NCI-H2081 treated with DMSO at 0.1 percent for 48 hours (cell line): ENCODE measurements at regions not wholly inside any gene's neighbourhood (a gene's known extent, or its start where the extent isn't known, plus 50 kb on each side); places are given as distances from the start of the nearest gene placed in this dataset.

ENCODE experiments used
- DNase-seq: peaks from one replicate; lab custom pipeline; 2025; lab: John Stamatoyannopoulos, UW

- no peak for DNase-seq
These were observed 795.5 kb upstream of the CDH2 start for GRCh38 chr18:28972333-28972907.

DNA sequence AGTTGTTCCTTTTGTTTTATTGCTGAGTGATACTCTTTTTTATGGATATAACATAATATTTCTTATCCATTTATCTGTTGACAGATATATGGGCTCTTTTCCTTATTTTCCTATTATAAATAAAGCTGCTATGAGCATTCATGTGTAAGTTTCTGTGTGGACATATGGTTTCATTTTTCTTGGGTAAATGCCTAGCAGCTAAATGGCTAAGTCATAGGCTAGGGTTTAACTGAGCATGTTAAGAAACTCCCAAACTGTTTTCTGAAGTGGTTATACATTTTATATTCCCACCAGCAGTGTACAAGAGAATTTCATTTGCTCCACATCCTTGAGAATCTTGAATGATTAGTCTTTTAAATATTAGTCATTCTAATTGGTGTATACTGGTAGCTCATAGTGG lies 786.6 kb upstream of the CDH2 start:
- no peak for DNase-seq

DNA sequence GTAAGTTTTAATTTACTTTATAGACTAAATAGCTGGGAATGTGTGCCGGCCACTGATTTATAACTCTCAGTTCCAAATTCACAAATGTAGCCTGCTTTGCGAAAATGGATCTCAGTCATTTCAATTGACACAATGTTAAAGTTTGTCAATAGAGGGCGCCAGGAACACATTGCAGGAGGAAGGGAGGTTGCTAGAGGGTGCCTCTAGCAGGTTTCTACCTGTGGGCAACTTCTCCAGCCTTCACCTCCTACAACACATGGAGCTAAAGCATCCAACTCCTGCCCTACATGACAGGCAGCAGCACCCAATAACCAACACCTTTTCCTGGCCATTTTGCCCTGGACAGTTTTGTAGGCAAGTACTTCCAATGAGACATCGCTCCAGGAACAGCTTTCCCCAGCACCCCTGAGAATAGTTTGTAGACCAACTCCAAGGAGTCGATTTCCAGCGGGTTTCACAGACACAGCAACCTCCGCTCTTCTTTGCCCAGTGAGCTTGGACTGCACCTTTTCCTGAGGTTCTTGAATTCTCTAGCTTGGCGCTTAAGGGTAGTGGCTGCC lies 784.8 kb upstream of the CDH2 start:
- DNase-seq = peak; percentile 33

GRCh38 chr18:28960146-28960545 lies 783.2 kb upstream of the CDH2 start:
- no peak for DNase-seq

DNA sequence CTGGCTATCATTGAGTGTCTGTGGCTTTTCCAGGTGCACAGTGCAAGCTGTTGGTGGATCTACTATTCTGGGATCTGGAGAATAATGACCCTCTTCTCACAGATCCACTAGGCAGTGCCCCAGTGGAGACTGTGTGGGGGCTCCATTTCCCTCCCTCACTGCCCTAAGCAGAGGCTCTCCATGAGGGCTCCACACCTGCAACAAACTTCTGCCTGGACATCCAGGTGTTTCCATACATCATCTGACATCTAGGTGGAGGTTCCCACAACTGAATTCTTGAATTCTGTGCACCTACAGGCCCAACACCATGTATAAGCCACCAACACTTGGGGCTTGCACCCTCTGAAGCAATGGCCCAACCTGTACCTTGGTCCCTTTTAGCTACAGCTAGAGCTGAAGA lies 775.4 kb upstream of the CDH2 start:
- DNase-seq = no peak

DNA sequence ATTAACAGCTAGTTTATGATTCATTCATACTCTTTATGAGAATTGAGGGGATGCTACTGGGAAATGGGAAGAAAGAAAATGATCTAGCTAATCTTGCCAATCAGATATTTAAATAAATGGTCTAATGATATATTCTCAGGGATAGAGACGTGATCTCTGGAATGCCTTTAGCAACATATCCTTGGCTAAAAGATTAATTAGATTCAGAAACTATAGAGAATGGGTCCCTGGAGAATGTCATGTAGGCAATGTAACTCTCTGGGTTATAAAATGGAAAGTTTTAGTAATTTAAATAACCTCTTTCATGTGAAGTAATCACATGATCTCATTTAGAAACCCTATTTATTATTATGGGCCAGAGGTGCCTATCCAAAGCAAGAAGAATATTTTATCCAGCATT lies 771.0 kb upstream of the CDH2 start:
- no peak for DNase-seq

- DNase-seq = no peak
These were observed 769.5 kb upstream of the CDH2 start for GRCh38 chr18:28946471-28946870.

DNA sequence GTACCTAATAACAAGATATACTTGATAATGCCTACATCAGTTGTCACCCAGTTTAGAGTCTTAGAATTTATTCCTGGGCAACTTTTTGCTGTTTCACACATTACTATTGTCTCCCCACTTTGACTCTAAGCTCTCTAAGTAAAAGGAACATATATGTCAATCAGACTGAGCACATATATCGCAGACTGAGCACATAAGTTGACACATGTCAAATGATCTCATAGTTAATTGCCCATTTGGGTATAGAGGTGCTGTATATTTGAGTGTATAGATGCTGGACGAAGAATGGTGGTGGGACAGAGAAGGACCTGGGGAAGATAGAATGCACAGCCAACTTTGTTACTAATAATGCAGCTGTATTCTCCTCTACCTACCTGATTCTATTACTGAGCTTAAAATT lies 746.0 kb upstream of the CDH2 start:
- no peak for DNase-seq

GRCh38 chr18:28916456-28916855 lies 739.5 kb upstream of the CDH2 start:
- DNase-seq = no peak

DNA sequence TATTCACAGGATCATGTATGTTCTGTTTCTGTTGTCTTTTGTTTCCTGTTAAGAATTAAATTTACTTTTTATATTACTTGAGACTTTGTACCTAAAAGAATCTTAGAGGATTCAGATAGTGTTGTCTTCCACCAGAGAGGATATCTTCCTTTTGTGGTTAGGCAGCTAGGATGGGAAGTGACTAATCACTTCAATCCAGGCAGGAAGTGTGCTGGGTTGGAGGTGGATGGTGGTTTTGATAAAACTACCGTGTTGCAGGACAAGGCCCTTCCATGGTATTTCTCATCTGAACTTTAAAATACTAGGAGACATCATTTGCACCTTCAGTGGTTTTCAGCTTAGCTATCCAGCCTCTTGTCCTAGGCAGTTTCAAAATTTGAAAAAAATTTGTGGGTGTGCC lies 728.6 kb upstream of the CDH2 start:
- DNase-seq = no peak

DNA sequence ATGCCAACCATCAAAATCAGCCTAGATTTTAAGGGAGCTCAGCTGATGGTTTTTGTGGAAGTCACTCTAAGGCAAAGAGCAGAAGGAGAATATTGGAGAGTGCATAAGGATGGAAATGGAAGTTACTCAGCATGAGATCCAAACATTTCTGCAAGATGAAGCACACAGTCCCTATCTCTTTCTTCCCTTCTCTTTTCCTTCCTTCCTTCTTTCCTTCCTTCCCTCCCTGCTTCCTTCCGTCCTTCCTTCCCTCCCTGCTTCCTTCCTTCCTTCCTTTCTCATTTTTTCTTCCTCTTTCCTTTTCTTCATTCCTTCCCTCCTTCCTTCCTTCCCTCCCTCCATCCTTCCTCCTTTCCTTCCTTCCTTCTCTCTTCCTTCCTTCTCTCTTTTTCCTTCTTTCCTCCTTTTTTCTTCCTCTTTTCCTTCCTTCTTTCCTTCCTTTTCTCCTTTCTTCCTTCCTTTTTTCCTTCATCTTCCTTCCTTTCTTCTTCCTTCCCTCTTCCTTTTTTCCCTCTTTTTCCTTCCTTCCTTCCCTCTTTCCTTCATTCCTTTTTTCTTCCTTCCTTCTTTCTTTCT lies 727.9 kb upstream of the CDH2 start:
- no peak for DNase-seq

- DNase-seq = no peak
These were observed 726.4 kb upstream of the CDH2 start for GRCh38 chr18:28903306-28903705.

DNA sequence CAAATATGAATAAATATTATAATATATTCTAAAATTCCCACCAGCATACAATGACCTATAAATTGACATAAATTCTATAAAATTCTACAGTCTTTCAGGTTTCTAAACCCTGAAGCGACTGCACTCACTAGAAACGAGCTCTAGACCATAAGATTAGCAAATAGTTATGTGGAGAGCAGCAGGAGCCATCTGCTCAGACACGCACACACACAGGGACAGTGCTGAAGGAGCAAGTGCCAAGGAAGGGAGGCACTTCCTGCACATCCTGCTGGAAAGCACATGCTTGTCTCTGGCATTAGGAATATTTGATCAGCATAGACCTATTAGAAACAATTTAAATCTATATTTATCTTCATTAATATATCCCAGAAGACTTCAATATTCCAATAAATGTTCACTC lies 713.9 kb upstream of the CDH2 start:
- no peak for DNase-seq

GRCh38 chr18:28884304-28884703 lies 707.4 kb upstream of the CDH2 start:
- no peak for DNase-seq

- DNase-seq = no peak
These were observed 703.9 kb upstream of the CDH2 start for GRCh38 chr18:28880856-28881255.

GRCh38 chr18:28875059-28875458 lies 698.1 kb upstream of the CDH2 start:
- DNase-seq = no peak

DNA sequence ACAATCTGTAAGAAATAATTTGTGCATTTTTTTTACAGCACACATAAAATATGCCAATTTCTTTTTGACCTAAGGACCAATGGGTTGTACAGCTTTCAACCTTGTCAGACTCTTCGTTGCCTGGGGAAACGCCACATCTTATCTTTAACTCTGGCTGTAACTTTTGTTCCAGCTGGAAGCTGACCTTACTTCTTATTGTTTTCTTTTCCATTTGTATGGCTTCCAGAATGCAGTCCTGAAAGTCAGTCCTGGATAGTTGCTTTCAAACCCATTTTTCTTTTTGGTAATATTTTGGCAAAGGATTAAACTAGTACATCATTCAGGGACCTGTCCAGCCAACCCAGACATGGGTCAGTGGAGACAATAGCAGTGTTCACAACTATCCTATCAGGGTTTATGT lies 686.5 kb upstream of the CDH2 start:
- DNase-seq = no peak

GRCh38 chr18:28858248-28858647 lies 681.3 kb upstream of the CDH2 start:
- DNase-seq = no peak

- no peak for DNase-seq
These were observed 679.1 kb upstream of the CDH2 start for GRCh38 chr18:28855989-28856388.

DNA sequence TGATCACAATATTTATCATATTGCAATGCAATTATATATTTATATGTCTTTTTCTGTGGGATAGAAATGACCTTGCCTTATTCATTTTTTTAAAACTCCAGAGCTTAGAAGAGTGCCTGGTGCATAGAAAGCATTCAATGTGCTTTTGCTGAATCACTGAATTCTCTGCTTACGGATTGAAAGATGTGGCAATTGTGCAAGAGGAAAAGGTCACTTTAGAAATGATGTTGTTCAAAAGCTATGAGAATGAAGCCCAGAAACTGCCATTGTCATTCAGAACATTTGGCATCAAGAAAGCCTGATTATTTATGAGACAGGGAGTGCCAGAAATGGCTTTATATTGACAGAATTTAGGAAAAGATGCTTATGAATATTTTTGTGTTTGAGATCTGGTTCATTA lies 678.6 kb upstream of the CDH2 start:
- DNase-seq = no peak

- no peak for DNase-seq
These were observed 678.0 kb upstream of the CDH2 start for GRCh38 chr18:28854964-28855363.

- DNase-seq = no peak
These were observed 670.0 kb upstream of the CDH2 start for GRCh38 chr18:28846958-28847357.

DNA sequence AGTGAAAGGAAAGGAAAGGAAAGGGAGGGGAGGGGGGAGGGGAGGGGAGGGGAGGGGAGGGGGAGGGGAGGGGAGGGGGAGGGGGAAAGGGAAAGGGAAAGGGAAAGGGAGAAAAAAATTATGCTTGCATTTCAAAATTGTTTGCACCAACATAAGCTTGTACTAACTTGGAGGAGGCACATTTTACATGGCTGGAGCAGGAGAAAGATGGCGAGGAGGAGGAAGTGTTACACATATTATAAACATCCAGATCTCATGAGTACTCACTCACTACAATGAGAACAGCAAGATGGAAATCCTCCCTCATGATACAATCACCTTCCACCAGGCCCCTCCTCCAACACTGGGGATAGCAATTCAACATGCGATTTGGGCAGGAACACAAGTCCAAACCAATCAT lies 660.2 kb upstream of the CDH2 start:
- no peak for DNase-seq

- DNase-seq = no peak
These were observed 658.0 kb upstream of the CDH2 start for GRCh38 chr18:28834889-28835288.
